Mammary epithelial cell (primary cell): ENCODE measurements at regions not wholly inside any gene's neighbourhood (a gene's known extent, or its start where the extent isn't known, plus 50 kb on each side); places are given as distances from the start of the nearest gene placed in this dataset.

ENCODE experiments used
- EZH2 ChIP-seq: IDR thresholded peaks from 2 replicates; pipeline ENCODE4 v1.6.1; 2012; ENCODE audit warnings: low read length, inconsistent platforms, borderline replicate concordance
- TF ChIP-seq, protein P1 (sequence below), 2 donors: IDR thresholded peaks in 1 of 2; conservative IDR thresholded peaks in 1 of 2; 2 replicates each; pipeline ENCODE4 v1.5.1; 2011 to 2012; ENCODE audit warnings: inconsistent platforms in 2 of 2, low read length in 2 of 2, mild to moderate bottlenecking in 2 of 2, control low read depth in 1 of 2, low read depth in 1 of 2; ENCODE audit not compliant: insufficient read depth in 1 of 2; ENCODE audit errors: extremely low read depth in 1 of 2

DNA sequence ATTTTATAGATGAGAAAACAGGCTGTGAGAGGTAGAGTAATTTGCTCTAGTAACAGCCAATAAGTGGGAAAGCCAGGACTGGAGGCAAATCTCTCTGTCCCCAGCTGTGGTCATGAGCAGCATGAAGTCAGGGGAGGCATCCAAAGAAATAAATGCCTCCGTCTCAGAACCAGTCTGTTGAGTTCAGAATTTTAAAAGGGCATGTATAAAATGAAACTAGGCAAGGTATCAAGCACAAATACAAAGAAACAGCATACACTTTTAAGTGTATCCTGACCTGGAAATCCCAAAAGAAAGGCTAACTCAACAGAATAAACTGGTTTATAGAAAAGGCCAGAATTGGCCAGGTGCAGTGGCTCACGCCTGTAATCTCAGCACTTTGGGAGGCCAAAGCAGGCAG lies 120.0 kb upstream of the B3GALT2 start:
- TF ChIP-seq, protein P1, sequence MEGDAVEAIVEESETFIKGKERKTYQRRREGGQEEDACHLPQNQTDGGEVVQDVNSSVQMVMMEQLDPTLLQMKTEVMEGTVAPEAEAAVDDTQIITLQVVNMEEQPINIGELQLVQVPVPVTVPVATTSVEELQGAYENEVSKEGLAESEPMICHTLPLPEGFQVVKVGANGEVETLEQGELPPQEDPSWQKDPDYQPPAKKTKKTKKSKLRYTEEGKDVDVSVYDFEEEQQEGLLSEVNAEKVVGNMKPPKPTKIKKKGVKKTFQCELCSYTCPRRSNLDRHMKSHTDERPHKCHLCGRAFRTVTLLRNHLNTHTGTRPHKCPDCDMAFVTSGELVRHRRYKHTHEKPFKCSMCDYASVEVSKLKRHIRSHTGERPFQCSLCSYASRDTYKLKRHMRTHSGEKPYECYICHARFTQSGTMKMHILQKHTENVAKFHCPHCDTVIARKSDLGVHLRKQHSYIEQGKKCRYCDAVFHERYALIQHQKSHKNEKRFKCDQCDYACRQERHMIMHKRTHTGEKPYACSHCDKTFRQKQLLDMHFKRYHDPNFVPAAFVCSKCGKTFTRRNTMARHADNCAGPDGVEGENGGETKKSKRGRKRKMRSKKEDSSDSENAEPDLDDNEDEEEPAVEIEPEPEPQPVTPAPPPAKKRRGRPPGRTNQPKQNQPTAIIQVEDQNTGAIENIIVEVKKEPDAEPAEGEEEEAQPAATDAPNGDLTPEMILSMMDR (conservative IDR thresholded peaks at IDR 0.05 in 1 of 2, IDR thresholded peaks at IDR 0.05 in 1 of 2; ENCODE audit: extremely low read depth in 1 of 2, insufficient read depth in 1 of 2, low read depth in 1 of 2, low read length in 2 of 2) = no peak
- TF ChIP-seq EZH2 = no peak
